Sciatic nerve (tissue), 2 donors: ENCODE measurements at regions not wholly inside any gene's neighbourhood (a gene's known extent, or its start where the extent isn't known, plus 50 kb on each side); places are given as distances from the start of the nearest gene placed in this dataset.

Source experiments
- ATAC-seq: fragments of 200-7000 bp; cut with Tn5 transposase; one replicate; pipeline ENCODE4 v1.9.1; 2020; ENCODE audit warnings: mild to moderate bottlenecking, moderate library complexity
- DNase-seq: peaks from one replicate; pipeline ENCODE4 v3.0.0-alpha.2; 2020; ENCODE audit warnings: low spot score
- intact Hi-C: fragments of 100-400 bp; cut with DNase I; formaldehyde crosslinking; loops from one replicate; pipeline ENCODE4 v1.14.2; 2022
- donor health status: DM: no; HTN: no; CAD: no.
- donor health status: DM: no; HTN: no; CAD: no.

GRCh38 chr2:139872032-139872431 lies 1091.8 kb upstream of the NXPH2 start:
- intact Hi-C loops, result loop anchor here (5.0 kb wide), 1 partner anchor 1680 kb away; no protein-coding TSS in a partner anchor
- ATAC-seq, result no peak
- no peak for DNase-seq

GRCh38 chr2:139867601-139868226 lies 1087.5 kb upstream of the NXPH2 start:
- DNase-seq, result no peak
- intact Hi-C loops, result no loop called here
- ATAC-seq, result no peak

- DNase-seq, result no peak
- intact Hi-C loops, result no loop called here
- ATAC-seq, result no peak
Observed at GRCh38 chr2:139864821-139865302, 1084.7 kb upstream of the NXPH2 start.

- DNase-seq (no peak), ATAC-seq (no peak)
- intact Hi-C loops, result no loop called here
Observed at GRCh38 chr2:139854769-139855483, 1074.7 kb upstream of the NXPH2 start.

GRCh38 chr2:139850254-139850890 lies 1070.2 kb upstream of the NXPH2 start:
- ATAC-seq (no peak), DNase-seq (no peak)
- intact Hi-C loops, result no loop called here

- no peak for DNase-seq
- intact Hi-C loops, result no loop called here
- ATAC-seq, result no peak
Observed at GRCh38 chr2:139836769-139837168, 1056.6 kb upstream of the NXPH2 start.

- DNase-seq (no peak), ATAC-seq (no peak)
Observed at GRCh38 chr2:139835101-139835500, 1054.9 kb upstream of the NXPH2 start.

GRCh38 chr2:139828011-139828410 lies 1047.8 kb upstream of the NXPH2 start:
- intact Hi-C loops, result no loop called here
- ATAC-seq (no peak), DNase-seq (no peak)

More at GRCh38 chr2:139835101-139835500, 1054.9 kb upstream of the NXPH2 start:
- intact Hi-C loops, result no loop called here

- DNase-seq (no peak), ATAC-seq (no peak)
- intact Hi-C loops, result no loop called here
Observed at GRCh38 chr2:139825726-139826125, 1045.5 kb upstream of the NXPH2 start.

GRCh38 chr2:139819273-139819796 lies 1039.1 kb upstream of the NXPH2 start:
- intact Hi-C loops, result no loop called here
- DNase-seq (no peak), ATAC-seq (no peak)

- DNase-seq (no peak), ATAC-seq (no peak)
Observed at GRCh38 chr2:139814458-139814857, 1034.3 kb upstream of the NXPH2 start.

GRCh38 chr2:139813340-139813739 lies 1033.2 kb upstream of the NXPH2 start:
- intact Hi-C loops, result no loop called here
- ATAC-seq (no peak), DNase-seq (no peak)

More at GRCh38 chr2:139814458-139814857, 1034.3 kb upstream of the NXPH2 start:
- intact Hi-C loops, result no loop called here

GRCh38 chr2:139805441-139805840 lies 1025.3 kb upstream of the NXPH2 start:
- DNase-seq, result no peak
- no peak for ATAC-seq
- intact Hi-C loops, result no loop called here

GRCh38 chr2:139798391-139798790 lies 1018.2 kb upstream of the NXPH2 start:
- DNase-seq, result no peak
- ATAC-seq, result no peak
- intact Hi-C loops, result no loop called here

GRCh38 chr2:139790807-139791752 lies 1010.9 kb upstream of the NXPH2 start:
- intact Hi-C loops, result no loop called here

GRCh38 chr2:139790136-139790535 lies 1009.9 kb upstream of the NXPH2 start:
- intact Hi-C loops, result no loop called here
- ATAC-seq, result no peak
- DNase-seq, result no peak

More at GRCh38 chr2:139790807-139791752, 1010.9 kb upstream of the NXPH2 start:
- DNase-seq, result no peak
- ATAC-seq, result no peak

- DNase-seq (no peak), ATAC-seq (no peak)
- intact Hi-C loops, result no loop called here
Observed at GRCh38 chr2:139778732-139779131, 998.5 kb upstream of the NXPH2 start.

- DNase-seq (no peak), ATAC-seq (no peak)
- intact Hi-C loops, result no loop called here
Observed at GRCh38 chr2:139773720-139774277, 993.6 kb upstream of the NXPH2 start.
